Dendritic cell treated with granulocyte-macrophage colony-stimulating factor and Interleukin-4, amounts not matched to agents 40 ng/mL and 50 ng/mL, for 4 days (primary cell): ENCODE measurements at regions not wholly inside any gene's neighbourhood (a gene's known extent, or its start where the extent isn't known, plus 50 kb on each side); places are given as distances from the start of the nearest gene placed in this dataset.

Source experiments
- H3K27ac Mint-ChIP-seq: one replicate; pipeline ENCODE4 v1.8.0; 2022; ENCODE audit warnings: mild to moderate bottlenecking, mixed read lengths
- H3K27me3 Mint-ChIP-seq: one replicate; pipeline ENCODE4 v1.8.0; 2022; ENCODE audit warnings: mild to moderate bottlenecking, mixed read lengths
- H3K36me3 Mint-ChIP-seq: one replicate; pipeline ENCODE4 v1.8.0; 2022; ENCODE audit warnings: low read depth, mixed read lengths
- H3K4me1 Mint-ChIP-seq: one replicate; pipeline ENCODE4 v1.8.0; 2022; ENCODE audit warnings: low read depth, mixed read lengths
- H3K4me3 Mint-ChIP-seq: one replicate; pipeline ENCODE4 v1.8.0; 2022; ENCODE audit warnings: mild to moderate bottlenecking, moderate library complexity, mixed read lengths
- H3K9me3 Mint-ChIP-seq: one replicate; pipeline ENCODE4 v1.8.0; 2022; ENCODE audit warnings: mixed read lengths
- intact Hi-C: fragments of 100-400 bp; cut with micrococcal nuclease; formaldehyde crosslinking; loops from one replicate; pipeline ENCODE4 v1.15.0; 2022

- Mint-ChIP-seq H3K36me3 (no peaks in the 10 kb centered on the region), H3K4me1 (peaks cover 5% of the 10 kb centered on the region), H3K27me3 (no peaks in the 10 kb centered on the region), H3K27ac (no peak overlapping the region), H3K4me3 (no peak overlapping the region), H3K9me3 (no peaks in the 10 kb centered on the region)
- intact Hi-C loops, result no loop called here
Measured at GRCh38 chr12:92550661-92551060, 152.1 kb upstream of the PLEKHG7 start.

- peaks cover 5% of the 10 kb centered on the region for H3K4me1 Mint-ChIP-seq
- intact Hi-C loops, result no loop called here
- no peak overlapping the region for H3K4me3 Mint-ChIP-seq
- H3K9me3 Mint-ChIP-seq, result no peaks in the 10 kb centered on the region
- no peaks in the 10 kb centered on the region for H3K27me3 Mint-ChIP-seq
- no peak overlapping the region for H3K27ac Mint-ChIP-seq
- H3K36me3 Mint-ChIP-seq, result no peaks in the 10 kb centered on the region
Measured at GRCh38 chr12:92550254-92550653, 152.5 kb upstream of the PLEKHG7 start.

- intact Hi-C loops, result no loop called here
- Mint-ChIP-seq H3K4me1 (peaks cover 7% of the 10 kb centered on the region), H3K27me3 (no peaks in the 10 kb centered on the region), H3K4me3 (no peak overlapping the region), H3K9me3 (no peaks in the 10 kb centered on the region), H3K27ac (no peak overlapping the region), H3K36me3 (no peaks in the 10 kb centered on the region)
Measured at GRCh38 chr12:92549516-92549915, 153.3 kb upstream of the PLEKHG7 start.

DNA sequence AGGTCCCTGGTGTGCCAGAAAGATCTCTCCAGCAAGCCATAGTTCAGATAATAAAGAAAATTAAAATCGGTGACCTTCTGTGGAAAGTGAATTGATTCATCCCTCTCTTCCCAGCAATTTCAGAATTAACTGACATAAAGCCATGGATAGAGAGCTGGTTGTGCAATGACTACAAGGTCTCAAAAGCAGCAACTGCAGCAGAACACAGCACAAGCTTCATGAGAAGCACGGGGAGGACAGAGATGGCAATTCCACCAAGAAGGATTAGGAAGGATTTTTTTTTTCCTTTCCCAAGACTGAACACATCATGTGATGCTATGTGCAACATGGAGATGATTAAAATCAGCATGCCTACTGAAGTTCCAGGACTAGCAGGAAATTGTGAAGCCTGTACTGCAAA lies 154.9 kb upstream of the PLEKHG7 start:
- Mint-ChIP-seq H3K4me3 (no peak overlapping the region), H3K36me3 (no peaks in the 10 kb centered on the region), H3K9me3 (no peaks in the 10 kb centered on the region), H3K27me3 (no peaks in the 10 kb centered on the region), H3K4me1 (peaks cover 23% of the 10 kb centered on the region), H3K27ac (no peak overlapping the region)
- intact Hi-C loops, result no loop called here

DNA sequence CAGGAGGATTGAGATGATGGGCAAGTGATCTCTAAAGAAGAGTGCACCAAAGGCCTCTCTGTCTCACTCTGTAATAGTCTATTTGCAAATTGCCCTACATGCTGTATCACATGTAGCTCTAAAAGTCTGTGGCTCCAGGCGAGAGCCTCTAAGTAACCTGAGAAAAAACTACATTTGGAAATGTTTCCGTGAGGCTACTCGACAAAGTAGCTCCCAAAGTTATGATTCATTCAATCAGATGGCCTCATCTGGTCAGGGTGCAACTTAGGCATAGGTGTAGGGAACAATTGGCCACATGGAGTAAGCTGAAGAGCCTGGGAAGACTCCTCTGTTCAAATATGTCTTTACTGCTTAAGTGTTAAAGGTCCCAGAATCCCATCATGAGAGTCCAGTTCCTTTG lies 155.4 kb upstream of the PLEKHG7 start:
- intact Hi-C loops, result no loop called here
- no peaks in the 10 kb centered on the region for H3K27me3 Mint-ChIP-seq
- peaks cover 24% of the 10 kb centered on the region for H3K4me1 Mint-ChIP-seq
- no peak overlapping the region for H3K4me3 Mint-ChIP-seq
- no peak overlapping the region for H3K27ac Mint-ChIP-seq
- H3K9me3 Mint-ChIP-seq, result no peaks in the 10 kb centered on the region
- H3K36me3 Mint-ChIP-seq, result no peaks in the 10 kb centered on the region

DNA sequence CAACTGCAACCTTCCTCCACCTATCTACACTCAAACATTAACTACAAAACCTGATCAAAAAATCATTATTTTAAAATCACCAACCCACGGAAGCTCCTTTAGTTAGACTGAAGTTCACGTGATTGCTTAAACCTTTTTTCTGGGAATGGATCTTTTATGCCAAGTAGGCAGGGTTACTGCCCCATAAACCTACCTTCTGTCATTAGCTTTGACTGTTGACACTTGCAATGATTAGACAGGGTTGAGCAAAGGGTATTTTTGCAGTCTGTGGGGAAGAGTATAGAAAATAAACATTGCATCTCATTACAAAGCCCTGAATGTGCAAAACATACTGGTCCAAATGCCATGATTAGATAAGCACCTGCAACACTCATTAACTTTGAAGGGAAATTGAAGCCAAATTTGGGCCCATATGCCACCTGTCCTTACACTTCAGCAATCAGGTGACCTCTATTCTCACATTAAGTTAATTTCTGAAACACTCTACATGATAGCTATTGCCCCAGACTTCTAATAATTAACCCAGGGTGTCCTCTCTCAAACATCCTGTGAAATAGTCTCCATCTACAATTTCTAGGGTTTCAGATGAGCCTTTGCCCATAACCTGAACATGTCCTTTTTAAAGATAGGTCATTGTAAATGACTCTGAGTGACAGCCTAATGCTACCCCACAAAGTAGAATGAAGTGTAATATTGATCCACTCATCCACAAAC lies 156.0 kb upstream of the PLEKHG7 start:
- Mint-ChIP-seq H3K9me3 (no peaks in the 10 kb centered on the region), H3K4me1 (peaks cover 29% of the 10 kb centered on the region), H3K27ac (no peak overlapping the region), H3K27me3 (no peaks in the 10 kb centered on the region), H3K4me3 (no peak overlapping the region), H3K36me3 (no peaks in the 10 kb centered on the region)
- intact Hi-C loops, result no loop called here

DNA sequence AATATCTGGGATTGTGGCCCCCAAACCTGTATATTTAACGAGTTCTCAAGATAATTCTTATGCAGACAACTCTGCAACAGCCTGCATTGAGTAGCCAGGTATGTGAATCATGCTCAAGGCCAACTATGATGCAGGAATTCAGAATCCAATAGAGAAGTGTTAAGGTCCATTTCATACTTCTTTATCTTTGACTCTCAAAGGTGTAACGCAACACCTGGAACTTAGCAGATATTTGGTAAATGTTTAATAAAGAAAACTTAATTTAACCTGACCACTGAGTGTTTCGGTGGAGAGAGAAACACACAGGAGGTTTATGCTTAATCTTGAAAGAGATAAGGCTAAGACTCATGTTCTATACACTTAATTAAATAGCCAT lies 156.5 kb upstream of the PLEKHG7 start:
- Mint-ChIP-seq H3K27ac (no peak overlapping the region), H3K36me3 (no peaks in the 10 kb centered on the region), H3K4me1 (peaks cover 34% of the 10 kb centered on the region), H3K4me3 (no peak overlapping the region), H3K27me3 (no peaks in the 10 kb centered on the region), H3K9me3 (no peaks in the 10 kb centered on the region)
- intact Hi-C loops, result no loop called here

- Mint-ChIP-seq H3K9me3 (no peaks in the 10 kb centered on the region), H3K4me1 (peaks cover 47% of the 10 kb centered on the region), H3K27ac (peak overlapping the region; percentile 41), H3K36me3 (no peaks in the 10 kb centered on the region), H3K27me3 (no peaks in the 10 kb centered on the region), H3K4me3 (no peak overlapping the region)
- intact Hi-C loops, result no loop called here
Measured at GRCh38 chr12:92544322-92544721, 158.5 kb upstream of the PLEKHG7 start.

- intact Hi-C loops, result no loop called here
- Mint-ChIP-seq H3K4me1 (peaks cover 52% of the 10 kb centered on the region), H3K27ac (peak overlapping the region; percentile 41), H3K9me3 (no peaks in the 10 kb centered on the region), H3K27me3 (no peaks in the 10 kb centered on the region), H3K36me3 (no peaks in the 10 kb centered on the region), H3K4me3 (no peak overlapping the region)
Measured at GRCh38 chr12:92543840-92544239, 158.9 kb upstream of the PLEKHG7 start.

DNA sequence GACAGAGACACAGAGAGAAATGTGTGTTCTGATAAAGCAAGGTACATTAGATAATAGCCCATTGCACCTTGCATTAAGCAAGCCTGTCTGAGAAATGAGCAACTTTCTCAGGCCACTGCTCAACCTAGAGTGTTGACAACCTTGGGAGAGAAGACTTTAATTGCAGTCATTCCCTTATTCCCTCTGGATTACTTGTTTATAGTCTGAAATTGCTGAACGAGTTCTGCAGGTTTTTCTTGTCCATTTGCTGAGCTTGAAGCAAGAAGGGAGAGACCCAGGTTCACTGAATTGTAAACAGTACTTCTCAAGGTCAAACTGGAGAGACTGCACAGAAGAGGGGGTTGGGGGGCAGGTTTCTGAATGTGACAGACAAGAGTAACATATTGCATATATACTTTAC lies 159.4 kb upstream of the PLEKHG7 start:
- H3K27me3 Mint-ChIP-seq, result no peaks in the 10 kb centered on the region
- intact Hi-C loops, result no loop called here
- no peaks in the 10 kb centered on the region for H3K36me3 Mint-ChIP-seq
- no peak overlapping the region for H3K27ac Mint-ChIP-seq
- no peak overlapping the region for H3K4me3 Mint-ChIP-seq
- H3K9me3 Mint-ChIP-seq, result no peaks in the 10 kb centered on the region
- peaks cover 56% of the 10 kb centered on the region for H3K4me1 Mint-ChIP-seq

GRCh38 chr12:92541731-92542130 lies 161.1 kb upstream of the PLEKHG7 start:
- H3K27ac Mint-ChIP-seq, result no peak overlapping the region

GRCh38 chr12:92540782-92541423 lies 161.9 kb upstream of the PLEKHG7 start:
- Mint-ChIP-seq H3K36me3 (no peaks in the 10 kb centered on the region), H3K27me3 (no peaks in the 10 kb centered on the region), H3K27ac (no peak overlapping the region), H3K9me3 (no peaks in the 10 kb centered on the region), H3K4me3 (no peak overlapping the region), H3K4me1 (peaks cover 65% of the 10 kb centered on the region)
- intact Hi-C loops, result no loop called here

More at GRCh38 chr12:92541731-92542130, 161.1 kb upstream of the PLEKHG7 start:
- no peaks in the 10 kb centered on the region for H3K9me3 Mint-ChIP-seq
- peaks cover 65% of the 10 kb centered on the region for H3K4me1 Mint-ChIP-seq
- H3K4me3 Mint-ChIP-seq, result no peak overlapping the region
- H3K27me3 Mint-ChIP-seq, result no peaks in the 10 kb centered on the region
- intact Hi-C loops, result no loop called here
- H3K36me3 Mint-ChIP-seq, result no peaks in the 10 kb centered on the region

- H3K36me3 Mint-ChIP-seq, result no peaks in the 10 kb centered on the region
- intact Hi-C loops, result no loop called here
- no peak overlapping the region for H3K4me3 Mint-ChIP-seq
Measured at GRCh38 chr12:92539976-92540781, 162.6 kb upstream of the PLEKHG7 start.

DNA sequence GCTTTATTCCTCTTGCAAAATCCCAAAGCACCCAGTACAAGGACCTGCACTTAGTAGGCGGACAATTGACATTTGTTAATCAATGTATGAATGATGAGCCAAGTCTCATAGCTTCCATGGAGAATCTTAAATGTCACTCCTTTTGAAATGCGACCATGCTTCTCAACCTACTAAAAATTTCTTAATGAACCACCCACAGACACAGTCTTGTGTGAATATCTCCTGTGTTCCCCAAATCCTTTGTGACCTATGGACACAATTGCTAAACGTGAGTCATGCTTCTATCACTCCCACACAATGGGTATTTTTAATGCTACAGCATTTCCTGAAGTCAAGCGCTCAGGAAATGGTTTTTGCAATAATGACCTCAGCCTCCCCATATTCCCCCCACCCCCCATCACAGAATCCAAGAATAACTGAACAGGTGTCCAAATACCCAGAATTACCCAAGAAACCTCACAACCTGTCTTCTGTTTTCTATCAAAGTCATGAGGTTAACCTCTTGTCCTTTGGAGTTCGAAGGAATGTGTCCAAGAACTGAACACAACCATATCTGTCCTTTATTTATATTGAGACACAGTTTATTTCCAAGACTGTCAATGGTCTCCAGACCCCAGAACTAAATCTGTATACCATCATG lies 163.6 kb upstream of the PLEKHG7 start:
- Mint-ChIP-seq H3K4me3 (no peak overlapping the region), H3K4me1 (peaks cover 60% of the 10 kb centered on the region)

More at GRCh38 chr12:92539976-92540781, 162.6 kb upstream of the PLEKHG7 start:
- no peak overlapping the region for H3K27ac Mint-ChIP-seq
- H3K4me1 Mint-ChIP-seq, result peaks cover 65% of the 10 kb centered on the region
- no peaks in the 10 kb centered on the region for H3K9me3 Mint-ChIP-seq
- no peaks in the 10 kb centered on the region for H3K27me3 Mint-ChIP-seq

More for the DNA sequence above, 163.6 kb upstream of the PLEKHG7 start:
- no peaks in the 10 kb centered on the region for H3K36me3 Mint-ChIP-seq
- no peaks in the 10 kb centered on the region for H3K27me3 Mint-ChIP-seq
- H3K27ac Mint-ChIP-seq, result no peak overlapping the region
- intact Hi-C loops, result no loop called here
- no peaks in the 10 kb centered on the region for H3K9me3 Mint-ChIP-seq
